ENCODE measurements at regions not wholly inside any gene's neighbourhood (a gene's known extent, or its start where the extent isn't known, plus 50 kb on each side); places are given as distances from the start of the nearest gene placed in this dataset.

- no peaks in the 10 kb centered on the region; the same call in 1 of the 2 replicates for H3K27me3 Mint-ChIP-seq (ENCODE audit: insufficient read depth)
- H3K4me3 Mint-ChIP-seq: peak overlapping the region; percentile 23
- peaks cover 98% of the 10 kb centered on the region for H3K4me1 Mint-ChIP-seq (ENCODE audit: low read depth)
- TF ChIP-seq, protein P1, sequence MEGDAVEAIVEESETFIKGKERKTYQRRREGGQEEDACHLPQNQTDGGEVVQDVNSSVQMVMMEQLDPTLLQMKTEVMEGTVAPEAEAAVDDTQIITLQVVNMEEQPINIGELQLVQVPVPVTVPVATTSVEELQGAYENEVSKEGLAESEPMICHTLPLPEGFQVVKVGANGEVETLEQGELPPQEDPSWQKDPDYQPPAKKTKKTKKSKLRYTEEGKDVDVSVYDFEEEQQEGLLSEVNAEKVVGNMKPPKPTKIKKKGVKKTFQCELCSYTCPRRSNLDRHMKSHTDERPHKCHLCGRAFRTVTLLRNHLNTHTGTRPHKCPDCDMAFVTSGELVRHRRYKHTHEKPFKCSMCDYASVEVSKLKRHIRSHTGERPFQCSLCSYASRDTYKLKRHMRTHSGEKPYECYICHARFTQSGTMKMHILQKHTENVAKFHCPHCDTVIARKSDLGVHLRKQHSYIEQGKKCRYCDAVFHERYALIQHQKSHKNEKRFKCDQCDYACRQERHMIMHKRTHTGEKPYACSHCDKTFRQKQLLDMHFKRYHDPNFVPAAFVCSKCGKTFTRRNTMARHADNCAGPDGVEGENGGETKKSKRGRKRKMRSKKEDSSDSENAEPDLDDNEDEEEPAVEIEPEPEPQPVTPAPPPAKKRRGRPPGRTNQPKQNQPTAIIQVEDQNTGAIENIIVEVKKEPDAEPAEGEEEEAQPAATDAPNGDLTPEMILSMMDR (IDR thresholded peaks at IDR 0.05): peak; percentile 73
- H3K27ac Mint-ChIP-seq: peak overlapping the region; percentile 62
- peaks cover 30% of the 10 kb centered on the region for H3K9me3 Mint-ChIP-seq
- H3K36me3 Mint-ChIP-seq (ENCODE audit: low read depth): peaks cover 46% of the 10 kb centered on the region
- DNase-seq: peak; percentile 97
Observed at GRCh38 chr6:110534731-110535492, 58.5 kb upstream of the SLC22A16 start.

DNA sequence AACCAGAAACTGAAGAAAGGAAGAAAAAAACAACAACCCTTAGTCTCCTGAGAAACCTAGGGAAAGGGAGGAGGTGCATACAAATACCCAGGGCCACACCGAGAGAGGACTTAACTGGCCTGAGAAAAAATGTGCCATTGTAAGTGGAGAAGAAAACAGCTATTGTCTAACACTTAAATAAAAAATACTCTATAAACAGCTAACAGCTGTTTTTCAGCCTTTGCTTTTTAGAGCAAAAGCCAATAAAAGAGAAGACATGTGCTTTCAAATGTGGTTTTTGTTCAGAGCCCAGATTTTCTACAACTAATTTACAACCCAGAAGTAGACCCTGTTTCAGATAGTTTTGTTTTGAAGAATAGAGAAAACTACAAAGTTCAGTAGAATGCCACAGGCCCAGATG lies 56.0 kb upstream of the SLC22A16 start:
- peaks cover 31% of the 10 kb centered on the region for H3K36me3 Mint-ChIP-seq (ENCODE audit: low read depth)
- no peak for DNase-seq
- H3K4me3 Mint-ChIP-seq: no peak overlapping the region
- peaks cover 14% of the 10 kb centered on the region for H3K9me3 Mint-ChIP-seq
- TF ChIP-seq, protein P1 (IDR thresholded peaks at IDR 0.05): no peak
- no peaks in the 10 kb centered on the region; the same call in 1 of the 2 replicates for H3K27me3 Mint-ChIP-seq (ENCODE audit: insufficient read depth)
- peaks cover 98% of the 10 kb centered on the region for H3K4me1 Mint-ChIP-seq (ENCODE audit: low read depth)
- peak overlapping the region; percentile 27; the same call in 1 of the 2 replicates for H3K27ac Mint-ChIP-seq

GRCh38 chr6:110530671-110531070 lies 54.3 kb upstream of the SLC22A16 start:
- Mint-ChIP-seq H3K4me1 (ENCODE audit: low read depth) (peaks cover 90% of the 10 kb centered on the region), H3K27ac (peak overlapping the region; percentile 93), H3K36me3 (ENCODE audit: low read depth) (peaks cover 24% of the 10 kb centered on the region), H3K4me3 (peak overlapping the region; percentile 72; the same call in 1 of the 2 replicates), H3K27me3 (ENCODE audit: insufficient read depth) (no peaks in the 10 kb centered on the region; the same call in 1 of the 2 replicates), H3K9me3 (peaks cover 14% of the 10 kb centered on the region)
- TF ChIP-seq, protein P1 (IDR thresholded peaks at IDR 0.05): no peak
- DNase-seq: no peak

DNA sequence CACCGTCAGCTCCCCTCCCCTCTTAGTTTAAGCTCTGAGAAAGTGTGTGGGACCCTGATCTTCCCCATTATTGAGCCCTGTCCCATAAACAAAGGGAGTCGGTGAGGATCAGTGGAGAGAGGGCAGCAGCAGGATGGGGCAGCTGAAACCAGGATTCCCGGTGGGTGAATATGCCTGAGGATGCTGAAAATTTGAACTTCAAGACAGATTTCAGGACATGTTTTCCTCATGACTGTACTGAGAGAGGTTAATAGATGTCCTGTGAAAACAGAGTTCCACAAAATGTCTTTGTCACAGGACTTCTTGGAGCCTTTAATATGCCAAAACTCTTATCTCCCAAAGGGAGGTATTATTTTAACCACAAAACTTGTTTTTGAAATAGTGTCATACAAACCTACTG lies 53.5 kb upstream of the SLC22A16 start:
- peak overlapping the region; percentile 93 for H3K27ac Mint-ChIP-seq
- peak; percentile 72 for DNase-seq

GRCh38 chr6:110529355-110529754 lies 52.9 kb upstream of the SLC22A16 start:
- Mint-ChIP-seq H3K9me3 (peaks cover 8% of the 10 kb centered on the region), H3K4me3 (peak overlapping the region; percentile 72), H3K4me1 (ENCODE audit: low read depth) (peaks cover 77% of the 10 kb centered on the region), H3K27ac (peak overlapping the region; percentile 93), H3K36me3 (ENCODE audit: low read depth) (peaks cover 30% of the 10 kb centered on the region), H3K27me3 (ENCODE audit: insufficient read depth) (no peaks in the 10 kb centered on the region; the same call in none of the 2 replicates)
- peak; percentile 81 for DNase-seq
- TF ChIP-seq, protein P1 (IDR thresholded peaks at IDR 0.05): no peak

More for the DNA sequence above, 53.5 kb upstream of the SLC22A16 start:
- TF ChIP-seq, protein P1 (IDR thresholded peaks at IDR 0.05): no peak
- Mint-ChIP-seq H3K4me1 (ENCODE audit: low read depth) (peaks cover 82% of the 10 kb centered on the region), H3K27me3 (ENCODE audit: insufficient read depth) (no peaks in the 10 kb centered on the region; the same call in none of the 2 replicates), H3K36me3 (ENCODE audit: low read depth) (peaks cover 24% of the 10 kb centered on the region), H3K4me3 (peak overlapping the region; percentile 72), H3K9me3 (peaks cover 9% of the 10 kb centered on the region)
